ENCODE measurements at regions not wholly inside any gene's neighbourhood (a gene's known extent, or its start where the extent isn't known, plus 50 kb on each side); places are given as distances from the start of the nearest gene placed in this dataset.

DNA sequence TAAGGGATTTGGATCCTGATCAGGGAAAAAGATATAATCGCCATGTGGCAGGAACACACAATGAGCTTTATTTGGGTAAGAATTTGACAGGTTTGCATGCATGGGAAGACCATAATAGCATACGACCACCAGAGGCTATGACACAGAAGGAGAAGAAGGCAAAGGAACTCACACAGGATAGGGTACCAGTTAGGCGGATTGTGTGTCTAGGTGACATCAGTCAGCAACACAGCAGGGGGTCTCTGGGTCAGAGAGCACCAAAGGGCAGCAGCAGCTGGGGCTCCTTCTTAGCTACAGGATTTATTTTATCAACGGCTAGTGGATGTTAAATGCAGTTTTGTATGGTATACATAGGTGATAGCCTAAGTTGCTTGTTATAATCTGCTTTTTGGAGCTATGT is 551.3 kb downstream of the KCNT2 start:
- FAIRE-seq, result no peak
- no TSS peak for BruUV-seq (replicated peaks)
- TF ChIP-seq, protein P1, sequence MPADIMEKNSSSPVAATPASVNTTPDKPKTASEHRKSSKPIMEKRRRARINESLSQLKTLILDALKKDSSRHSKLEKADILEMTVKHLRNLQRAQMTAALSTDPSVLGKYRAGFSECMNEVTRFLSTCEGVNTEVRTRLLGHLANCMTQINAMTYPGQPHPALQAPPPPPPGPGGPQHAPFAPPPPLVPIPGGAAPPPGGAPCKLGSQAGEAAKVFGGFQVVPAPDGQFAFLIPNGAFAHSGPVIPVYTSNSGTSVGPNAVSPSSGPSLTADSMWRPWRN (IDR thresholded peaks at IDR 0.05; ENCODE audit: low read depth), result no peak
- TF ChIP-seq ZNF584 (CRISPR knock-in tag; IDR thresholded peaks at IDR 0.05; ENCODE audit: low read depth) (no peak), ELF1 (tag; IDR thresholded peaks at IDR 0.05) (no peak), POLR2A (conservative IDR thresholded peaks at IDR 0.05) (no peak), KAT8 (IDR thresholded peaks at IDR 0.05; ENCODE audit: low read depth) (no peak)
- TF ChIP-seq, protein P2, sequence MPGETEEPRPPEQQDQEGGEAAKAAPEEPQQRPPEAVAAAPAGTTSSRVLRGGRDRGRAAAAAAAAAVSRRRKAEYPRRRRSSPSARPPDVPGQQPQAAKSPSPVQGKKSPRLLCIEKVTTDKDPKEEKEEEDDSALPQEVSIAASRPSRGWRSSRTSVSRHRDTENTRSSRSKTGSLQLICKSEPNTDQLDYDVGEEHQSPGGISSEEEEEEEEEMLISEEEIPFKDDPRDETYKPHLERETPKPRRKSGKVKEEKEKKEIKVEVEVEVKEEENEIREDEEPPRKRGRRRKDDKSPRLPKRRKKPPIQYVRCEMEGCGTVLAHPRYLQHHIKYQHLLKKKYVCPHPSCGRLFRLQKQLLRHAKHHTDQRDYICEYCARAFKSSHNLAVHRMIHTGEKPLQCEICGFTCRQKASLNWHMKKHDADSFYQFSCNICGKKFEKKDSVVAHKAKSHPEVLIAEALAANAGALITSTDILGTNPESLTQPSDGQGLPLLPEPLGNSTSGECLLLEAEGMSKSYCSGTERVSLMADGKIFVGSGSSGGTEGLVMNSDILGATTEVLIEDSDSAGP (CRISPR knock-in tag; IDR thresholded peaks at IDR 0.05), result no peak
- TF ChIP-seq, protein P3, sequence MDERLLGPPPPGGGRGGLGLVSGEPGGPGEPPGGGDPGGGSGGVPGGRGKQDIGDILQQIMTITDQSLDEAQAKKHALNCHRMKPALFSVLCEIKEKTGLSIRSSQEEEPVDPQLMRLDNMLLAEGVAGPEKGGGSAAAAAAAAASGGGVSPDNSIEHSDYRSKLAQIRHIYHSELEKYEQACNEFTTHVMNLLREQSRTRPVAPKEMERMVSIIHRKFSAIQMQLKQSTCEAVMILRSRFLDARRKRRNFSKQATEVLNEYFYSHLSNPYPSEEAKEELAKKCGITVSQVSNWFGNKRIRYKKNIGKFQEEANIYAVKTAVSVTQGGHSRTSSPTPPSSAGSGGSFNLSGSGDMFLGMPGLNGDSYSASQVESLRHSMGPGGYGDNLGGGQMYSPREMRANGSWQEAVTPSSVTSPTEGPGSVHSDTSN (CRISPR knock-in tag; IDR thresholded peaks at IDR 0.05; ENCODE audit: low read depth), result no peak
- TF ChIP-seq, protein P3 (tag; conservative IDR thresholded peaks at IDR 0.05; ENCODE audit: low read depth), result no peak
- TF ChIP-seq, protein P4, sequence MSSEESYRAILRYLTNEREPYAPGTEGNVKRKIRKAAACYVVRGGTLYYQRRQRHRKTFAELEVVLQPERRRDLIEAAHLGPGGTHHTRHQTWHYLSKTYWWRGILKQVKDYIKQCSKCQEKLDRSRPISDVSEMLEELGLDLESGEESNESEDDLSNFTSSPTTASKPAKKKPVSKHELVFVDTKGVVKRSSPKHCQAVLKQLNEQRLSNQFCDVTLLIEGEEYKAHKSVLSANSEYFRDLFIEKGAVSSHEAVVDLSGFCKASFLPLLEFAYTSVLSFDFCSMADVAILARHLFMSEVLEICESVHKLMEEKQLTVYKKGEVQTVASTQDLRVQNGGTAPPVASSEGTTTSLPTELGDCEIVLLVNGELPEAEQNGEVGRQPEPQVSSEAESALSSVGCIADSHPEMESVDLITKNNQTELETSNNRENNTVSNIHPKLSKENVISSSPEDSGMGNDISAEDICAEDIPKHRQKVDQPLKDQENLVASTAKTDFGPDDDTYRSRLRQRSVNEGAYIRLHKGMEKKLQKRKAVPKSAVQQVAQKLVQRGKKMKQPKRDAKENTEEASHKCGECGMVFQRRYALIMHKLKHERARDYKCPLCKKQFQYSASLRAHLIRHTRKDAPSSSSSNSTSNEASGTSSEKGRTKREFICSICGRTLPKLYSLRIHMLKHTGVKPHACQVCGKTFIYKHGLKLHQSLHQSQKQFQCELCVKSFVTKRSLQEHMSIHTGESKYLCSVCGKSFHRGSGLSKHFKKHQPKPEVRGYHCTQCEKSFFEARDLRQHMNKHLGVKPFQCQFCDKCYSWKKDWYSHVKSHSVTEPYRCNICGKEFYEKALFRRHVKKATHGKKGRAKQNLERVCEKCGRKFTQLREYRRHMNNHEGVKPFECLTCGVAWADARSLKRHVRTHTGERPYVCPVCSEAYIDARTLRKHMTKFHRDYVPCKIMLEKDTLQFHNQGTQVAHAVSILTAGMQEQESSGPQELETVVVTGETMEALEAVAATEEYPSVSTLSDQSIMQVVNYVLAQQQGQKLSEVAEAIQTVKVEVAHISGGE (CRISPR knock-in tag; IDR thresholded peaks at IDR 0.05), result no peak
- TF ChIP-seq, protein P5, sequence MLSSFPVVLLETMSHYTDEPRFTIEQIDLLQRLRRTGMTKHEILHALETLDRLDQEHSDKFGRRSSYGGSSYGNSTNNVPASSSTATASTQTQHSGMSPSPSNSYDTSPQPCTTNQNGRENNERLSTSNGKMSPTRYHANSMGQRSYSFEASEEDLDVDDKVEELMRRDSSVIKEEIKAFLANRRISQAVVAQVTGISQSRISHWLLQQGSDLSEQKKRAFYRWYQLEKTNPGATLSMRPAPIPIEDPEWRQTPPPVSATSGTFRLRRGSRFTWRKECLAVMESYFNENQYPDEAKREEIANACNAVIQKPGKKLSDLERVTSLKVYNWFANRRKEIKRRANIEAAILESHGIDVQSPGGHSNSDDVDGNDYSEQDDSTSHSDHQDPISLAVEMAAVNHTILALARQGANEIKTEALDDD (IDR thresholded peaks at IDR 0.05), result no peak

More for the DNA sequence above, 551.3 kb downstream of the KCNT2 start:
- POLR2A ChIA-PET, result no interaction called here
- WGBS (ENCODE audit: insufficient coverage, low coverage, missing lambda C conversion rate), result 13% methylated on average over 4 of the region's 4 CpGs
- H3K79me2 ChIP-seq (ENCODE audit: control insufficient read depth, insufficient read depth, low read length), result no peaks in the 10 kb centered on the region
- H3K9me1 ChIP-seq (ENCODE audit: control insufficient read depth, insufficient read depth, low read length), result no peaks in the 10 kb centered on the region
- H3K4me2 ChIP-seq (ENCODE audit: insufficient read depth, low read length), result no peak overlapping the region
- no peak overlapping the region for H3K27ac ChIP-seq (ENCODE audit: extremely low read depth, low read depth, low read length)
- intact Hi-C loops (cut with micrococcal nuclease), result no loop called here
- H3K9ac ChIP-seq (ENCODE audit: insufficient read depth in 1 of 2, low read depth in 2 of 2, low read length in 2 of 2), result no peak overlapping the region
- H3K27me3 ChIP-seq (ENCODE audit: control insufficient read depth in 2 of 2, insufficient read depth in 2 of 2, low read length in 2 of 2), result no peaks in the 10 kb centered on the region
- DNase-seq (ENCODE audit: extremely low read depth in 1 of 4, low spot score in 3 of 4) (no peak), ATAC-seq (no peak)
- H3K4me3 ChIP-seq, result no peak overlapping the region
- H3K9me3 ChIP-seq (replicated peaks; ENCODE audit: control insufficient read depth, insufficient read depth, low read depth, low read length), result no peaks in the 10 kb centered on the region
- CTCF ChIA-PET (ENCODE audit: low intra/inter-chr PET ratio), result interaction anchor here (0.6 kb wide), 1 partner anchor 321 kb away, joined by 3 read pairs; no protein-coding TSS in a partner anchor
- no peaks in the 10 kb centered on the region for H4K20me1 ChIP-seq (replicated peaks; ENCODE audit: control insufficient read depth, insufficient read depth, low read length)
- H3K36me3 ChIP-seq (ENCODE audit: control insufficient read depth, insufficient read depth, low read length), result no peaks in the 10 kb centered on the region
- no peak overlapping the region for H2AFZ ChIP-seq (ENCODE audit: low read depth, low read length)
- H3K4me1 ChIP-seq (replicated peaks in 1 of 2; ENCODE audit: control insufficient read depth in 2 of 2, insufficient read depth in 2 of 2, low read length in 2 of 2), result no peaks in the 10 kb centered on the region
- in situ Hi-C loops (cut with MboI), result no loop called here

Data from K562 (cell line).